ENCODE measurements at regions not wholly inside any gene's neighbourhood (a gene's known extent, or its start where the extent isn't known, plus 50 kb on each side); places are given as distances from the start of the nearest gene placed in this dataset.
A peak's percentile ranks its signal among the peaks of the same experiment; 100 is the strongest.

DNA sequence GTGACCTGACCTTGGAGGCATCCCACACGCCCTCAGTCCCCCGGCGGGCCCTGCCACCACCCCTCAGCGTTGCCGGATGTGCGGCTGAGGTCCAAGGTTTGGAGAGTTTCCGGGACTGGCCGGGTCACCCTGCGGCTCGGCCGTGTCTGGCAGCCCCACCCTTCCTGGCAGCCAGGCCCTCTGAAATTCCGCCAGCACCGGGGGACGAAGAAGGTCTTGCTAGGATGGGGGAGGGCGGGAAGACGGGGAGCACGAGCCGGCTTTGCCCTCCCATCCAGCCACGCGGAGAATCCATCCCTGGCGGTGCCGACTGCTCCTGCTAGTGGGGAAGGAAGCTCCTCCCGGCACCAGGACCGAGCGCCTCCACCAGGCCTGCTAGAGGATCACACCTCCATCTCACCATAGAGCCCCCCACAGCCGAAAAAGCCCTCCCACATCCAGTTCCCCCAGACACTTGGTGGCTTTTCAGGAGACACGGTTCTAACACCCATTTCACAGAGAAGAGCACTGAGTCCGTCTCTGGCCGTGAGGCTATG is 81.5 kb downstream of the CPN2 start:
- Histone ChIP-seq H3K27me3 (replicated peaks; ENCODE audit: insufficient read depth, low read depth, low read length, poor library complexity) (no peaks in the 10 kb centered on the region), H3K27ac (ENCODE audit: low read depth, low read length, poor library complexity, severe bottlenecking) (no peak overlapping the region), H3K4me1 (ENCODE audit: insufficient read depth, low read length, poor library complexity, severe bottlenecking) (peaks cover 6% of the 10 kb centered on the region), H3K9me3 (ENCODE audit: low read depth, low read length, poor library complexity, severe bottlenecking) (no peaks in the 10 kb centered on the region), H3K36me3 (ENCODE audit: insufficient read depth, low read length, poor library complexity, severe bottlenecking) (no peaks in the 10 kb centered on the region), H3K4me3 (ENCODE audit: low read depth, low read length, poor library complexity, severe bottlenecking) (no peak overlapping the region)
- no TSS peak for BruUV-seq (replicated peaks)
- intact Hi-C loops (cut with micrococcal nuclease; ENCODE audit: unreplicated experiment) = no loop called here
- ChIA-PET CTCF (no interaction called here), POLR2A (ENCODE audit: low non-redundant PET) (no interaction called here)
- DNase-seq (ENCODE audit: low spot score) = no peak
- TF ChIP-seq, protein P1, sequence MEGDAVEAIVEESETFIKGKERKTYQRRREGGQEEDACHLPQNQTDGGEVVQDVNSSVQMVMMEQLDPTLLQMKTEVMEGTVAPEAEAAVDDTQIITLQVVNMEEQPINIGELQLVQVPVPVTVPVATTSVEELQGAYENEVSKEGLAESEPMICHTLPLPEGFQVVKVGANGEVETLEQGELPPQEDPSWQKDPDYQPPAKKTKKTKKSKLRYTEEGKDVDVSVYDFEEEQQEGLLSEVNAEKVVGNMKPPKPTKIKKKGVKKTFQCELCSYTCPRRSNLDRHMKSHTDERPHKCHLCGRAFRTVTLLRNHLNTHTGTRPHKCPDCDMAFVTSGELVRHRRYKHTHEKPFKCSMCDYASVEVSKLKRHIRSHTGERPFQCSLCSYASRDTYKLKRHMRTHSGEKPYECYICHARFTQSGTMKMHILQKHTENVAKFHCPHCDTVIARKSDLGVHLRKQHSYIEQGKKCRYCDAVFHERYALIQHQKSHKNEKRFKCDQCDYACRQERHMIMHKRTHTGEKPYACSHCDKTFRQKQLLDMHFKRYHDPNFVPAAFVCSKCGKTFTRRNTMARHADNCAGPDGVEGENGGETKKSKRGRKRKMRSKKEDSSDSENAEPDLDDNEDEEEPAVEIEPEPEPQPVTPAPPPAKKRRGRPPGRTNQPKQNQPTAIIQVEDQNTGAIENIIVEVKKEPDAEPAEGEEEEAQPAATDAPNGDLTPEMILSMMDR (conservative IDR thresholded peaks at IDR 0.05; ENCODE audit: low read depth, low read length) = peak; percentile 23; the same call in 1 of the 2 replicates
- TF ChIP-seq EZH2 (IDR thresholded peaks at IDR 0.05; ENCODE audit: borderline replicate concordance, low read depth, low read length, poor library complexity, severe bottlenecking) = no peak

DNA sequence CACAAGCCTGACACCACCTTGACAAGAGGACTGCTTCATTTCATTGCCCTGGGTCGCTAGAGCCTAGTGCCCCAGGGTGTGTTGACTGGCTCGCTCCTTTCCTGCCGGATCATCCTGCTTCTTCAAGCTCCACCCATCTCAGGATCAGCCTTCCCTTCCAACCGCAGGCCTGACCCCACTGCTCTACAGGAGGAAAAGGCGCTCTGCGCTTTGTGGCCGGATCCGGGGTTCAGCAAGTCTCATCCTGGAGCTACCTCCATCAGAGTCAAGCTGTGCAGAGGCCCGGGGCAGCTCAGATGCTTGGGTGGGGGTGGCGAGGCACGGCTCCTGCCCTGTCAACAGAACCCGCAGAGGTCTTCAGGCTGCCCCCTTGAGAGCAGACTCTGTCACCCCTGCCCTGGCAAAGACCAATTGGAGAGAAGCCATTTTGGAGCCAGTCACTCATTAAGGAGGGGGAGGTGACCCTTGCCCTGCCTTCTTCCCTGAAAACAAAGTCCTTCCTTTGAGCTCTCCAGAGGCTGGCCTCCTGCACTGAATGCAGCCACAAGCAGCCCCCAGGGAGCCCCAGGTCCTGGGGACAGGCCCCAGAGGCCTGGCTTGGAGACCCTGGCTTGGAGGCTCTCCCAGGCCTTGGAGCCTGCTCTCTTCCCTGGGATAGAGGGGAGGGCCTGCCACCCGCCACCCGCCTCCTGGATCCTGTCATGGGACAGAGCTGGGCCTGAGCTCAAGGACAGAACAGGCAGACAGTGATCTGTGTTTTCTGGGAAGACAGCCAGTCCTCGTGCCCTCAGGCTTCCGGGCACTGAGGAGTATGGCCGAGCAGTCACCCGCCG is 80.3 kb downstream of the CPN2 start:
- intact Hi-C loops (cut with micrococcal nuclease; ENCODE audit: unreplicated experiment) = no loop called here
- H3K36me3 ChIP-seq (ENCODE audit: insufficient read depth, low read length, poor library complexity, severe bottlenecking) = no peaks in the 10 kb centered on the region
- DNase-seq (ENCODE audit: low spot score) = no peak
- no peaks in the 10 kb centered on the region for H3K27me3 ChIP-seq (replicated peaks; ENCODE audit: insufficient read depth, low read depth, low read length, poor library complexity)
- BruUV-seq (replicated peaks) = no TSS peak
- H3K9me3 ChIP-seq (ENCODE audit: low read depth, low read length, poor library complexity, severe bottlenecking) = no peaks in the 10 kb centered on the region
- peaks cover 13% of the 10 kb centered on the region for H3K4me1 ChIP-seq (ENCODE audit: insufficient read depth, low read length, poor library complexity, severe bottlenecking)
- H3K4me3 ChIP-seq (ENCODE audit: low read depth, low read length, poor library complexity, severe bottlenecking) = no peak overlapping the region
- CTCF ChIA-PET = interaction anchor here (0.7 kb wide), 1 partner anchor 117 kb away, joined by 3 read pairs; no protein-coding TSS in a partner anchor
- POLR2A ChIA-PET (ENCODE audit: low non-redundant PET) = interaction anchor here (0.6 kb wide), 1 partner anchor 136 kb away, joined by 4 read pairs; no protein-coding TSS in a partner anchor
- no peak overlapping the region for H3K27ac ChIP-seq (ENCODE audit: low read depth, low read length, poor library complexity, severe bottlenecking)
- TF ChIP-seq, protein P1 (conservative IDR thresholded peaks at IDR 0.05; ENCODE audit: low read depth, low read length) = no peak
- no peak for TF ChIP-seq EZH2 (IDR thresholded peaks at IDR 0.05; ENCODE audit: borderline replicate concordance, low read depth, low read length, poor library complexity, severe bottlenecking)

DNA sequence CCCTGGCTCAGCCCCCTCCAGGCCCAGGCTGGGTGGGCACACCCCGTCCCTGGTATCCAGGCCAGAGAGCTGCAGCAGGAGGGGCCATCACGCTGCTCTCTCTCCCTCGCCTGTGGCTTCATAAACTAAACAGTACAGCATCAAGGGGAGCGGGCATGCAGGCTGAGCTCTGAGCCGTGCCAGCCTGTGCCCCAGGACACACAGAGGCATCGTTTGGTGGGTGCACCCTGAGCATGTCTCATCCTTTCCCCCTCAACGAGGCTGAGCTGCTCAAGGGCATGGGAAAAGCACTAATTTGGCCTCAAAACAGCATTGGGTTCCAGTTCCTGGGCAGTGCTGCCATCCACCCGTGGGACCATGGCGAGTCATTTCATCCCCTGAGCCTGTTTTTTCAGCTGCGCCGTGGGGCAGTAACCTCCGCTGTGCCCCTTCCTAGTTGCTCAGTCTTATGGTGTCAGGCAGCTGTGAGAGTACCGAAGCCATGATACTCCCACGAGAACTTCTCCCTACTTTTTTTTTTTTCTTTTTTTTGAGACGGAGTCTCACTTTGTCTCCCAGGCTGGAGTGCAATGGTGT is 79.6 kb downstream of the CPN2 start:
- intact Hi-C loops (cut with micrococcal nuclease; ENCODE audit: unreplicated experiment) = no loop called here
- DNase-seq (ENCODE audit: low spot score) = no peak
- H3K27ac ChIP-seq (ENCODE audit: low read depth, low read length, poor library complexity, severe bottlenecking) = no peak overlapping the region

More for the DNA sequence above, 79.6 kb downstream of the CPN2 start:
- H3K4me3 ChIP-seq (ENCODE audit: low read depth, low read length, poor library complexity, severe bottlenecking) = no peak overlapping the region
- H3K9me3 ChIP-seq (ENCODE audit: low read depth, low read length, poor library complexity, severe bottlenecking) = no peaks in the 10 kb centered on the region
- no TSS peak for BruUV-seq (replicated peaks)
- POLR2A ChIA-PET (ENCODE audit: low non-redundant PET) = interaction anchor here (0.7 kb wide), 1 partner anchor 575 kb away, joined by 5 read pairs; no protein-coding TSS in a partner anchor
- no peaks in the 10 kb centered on the region for H3K27me3 ChIP-seq (replicated peaks; ENCODE audit: insufficient read depth, low read depth, low read length, poor library complexity)
- CTCF ChIA-PET = no interaction called here
- H3K4me1 ChIP-seq (ENCODE audit: insufficient read depth, low read length, poor library complexity, severe bottlenecking) = peaks cover 13% of the 10 kb centered on the region
- TF ChIP-seq, protein P1 (conservative IDR thresholded peaks at IDR 0.05; ENCODE audit: low read depth, low read length) = no peak
- no peak for TF ChIP-seq EZH2 (IDR thresholded peaks at IDR 0.05; ENCODE audit: borderline replicate concordance, low read depth, low read length, poor library complexity, severe bottlenecking)
- no peaks in the 10 kb centered on the region for H3K36me3 ChIP-seq (ENCODE audit: insufficient read depth, low read length, poor library complexity, severe bottlenecking)

Data from A673 (cell line).